Hematopoietic multipotent progenitor cell treated with erythropoietin and hydrocortisone succinate and interleukin-3 and kit ligand, for 15 days (in vitro differentiated cells): ENCODE measurements at regions not wholly inside any gene's neighbourhood (a gene's known extent, or its start where the extent isn't known, plus 50 kb on each side); places are given as distances from the start of the nearest gene placed in this dataset.

Source experiments
- DNase-seq: peaks from one replicate; pipeline ENCODE4 v3.0.0-alpha.2; 2015; ENCODE audit warnings: low spot score

DNA sequence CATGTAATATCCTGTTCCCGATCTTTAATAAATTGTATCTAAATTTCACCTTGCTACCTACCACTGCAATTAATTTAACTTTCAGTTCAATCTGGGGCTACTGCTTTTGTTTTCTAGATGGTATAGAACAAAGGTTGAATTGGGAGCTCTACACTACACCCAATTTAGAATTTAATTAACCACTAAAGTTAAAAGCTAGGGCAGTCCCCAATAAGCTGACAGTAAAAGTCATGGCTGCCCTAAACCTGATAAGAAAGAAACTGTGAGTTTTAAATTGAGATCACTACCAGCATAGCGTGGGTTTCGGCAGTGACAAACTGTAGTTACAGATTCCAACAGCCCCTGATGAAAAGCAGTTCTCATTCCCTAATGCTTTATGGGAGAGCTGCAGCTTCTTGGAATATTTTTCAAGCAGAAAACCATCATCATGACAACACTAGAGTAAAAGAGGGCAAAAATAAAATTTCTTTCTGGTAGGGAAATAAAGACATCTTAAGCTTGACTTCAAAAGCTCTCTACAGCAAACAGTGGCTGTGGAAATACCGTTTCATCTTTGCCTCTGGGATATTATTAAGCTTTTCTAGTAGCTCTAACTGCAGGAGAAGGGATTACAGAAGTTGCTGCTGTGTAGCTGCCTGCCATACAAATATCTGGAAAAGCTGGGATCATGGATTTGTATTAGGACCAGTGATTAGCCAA is 1372.1 kb downstream of the EPHA7 start:
- DNase-seq, result no peak

DNA sequence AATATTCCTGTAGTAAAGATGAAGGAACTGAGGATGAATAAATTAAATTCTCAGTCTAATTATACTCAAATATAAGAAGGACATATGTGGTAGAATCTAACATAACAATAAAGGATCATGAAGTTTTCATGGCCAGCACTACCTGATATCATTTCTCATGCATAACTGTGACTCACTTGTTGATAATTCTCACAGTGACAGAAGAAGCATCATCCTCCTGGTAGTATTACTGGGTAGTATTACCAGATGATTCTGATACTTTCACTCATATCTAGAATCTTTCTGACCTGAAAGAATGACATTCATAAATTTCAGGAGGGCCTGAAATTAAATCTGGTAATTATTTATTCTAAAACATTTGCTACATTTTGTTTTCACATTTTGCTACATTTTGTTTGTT is 1375.0 kb downstream of the EPHA7 start:
- no peak for DNase-seq

DNA sequence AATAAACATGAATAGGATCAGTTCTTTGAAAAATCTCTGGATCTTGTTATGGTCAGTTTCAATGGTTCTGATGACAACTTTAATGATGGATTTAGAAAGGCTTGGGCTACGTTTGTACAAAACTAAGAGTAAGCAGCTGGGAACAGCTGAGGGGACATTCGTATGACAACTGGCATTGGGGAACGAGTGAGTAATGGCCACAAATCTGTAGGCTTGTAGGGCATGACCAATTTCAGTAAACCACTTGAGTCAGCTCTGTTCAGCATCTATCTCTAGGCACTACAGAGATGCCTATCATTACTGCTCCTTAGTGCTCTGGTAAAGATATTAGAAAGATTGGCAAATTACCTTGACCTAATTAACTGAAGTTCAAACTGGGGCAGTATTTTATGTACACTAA is 1375.6 kb downstream of the EPHA7 start:
- DNase-seq, result no peak

DNA sequence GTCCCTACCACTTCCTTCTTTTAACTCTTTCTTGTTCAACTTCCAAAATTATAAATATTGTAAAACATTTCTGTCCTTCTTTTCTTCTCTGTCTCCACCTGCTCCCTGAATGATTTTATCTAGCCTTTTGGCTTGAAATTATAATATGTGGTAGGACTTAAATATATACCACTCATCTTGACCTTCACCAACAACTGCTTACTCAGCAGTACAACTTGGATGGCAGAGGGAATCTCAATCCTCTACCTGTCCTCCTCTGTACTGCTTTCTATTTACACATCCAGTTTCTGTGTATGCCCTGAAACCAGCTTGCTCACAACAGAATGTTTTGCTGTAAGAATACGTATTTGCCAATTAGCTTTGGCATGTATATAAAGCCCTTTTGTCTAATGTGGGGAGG is 1392.5 kb downstream of the EPHA7 start:
- DNase-seq, result no peak

DNA sequence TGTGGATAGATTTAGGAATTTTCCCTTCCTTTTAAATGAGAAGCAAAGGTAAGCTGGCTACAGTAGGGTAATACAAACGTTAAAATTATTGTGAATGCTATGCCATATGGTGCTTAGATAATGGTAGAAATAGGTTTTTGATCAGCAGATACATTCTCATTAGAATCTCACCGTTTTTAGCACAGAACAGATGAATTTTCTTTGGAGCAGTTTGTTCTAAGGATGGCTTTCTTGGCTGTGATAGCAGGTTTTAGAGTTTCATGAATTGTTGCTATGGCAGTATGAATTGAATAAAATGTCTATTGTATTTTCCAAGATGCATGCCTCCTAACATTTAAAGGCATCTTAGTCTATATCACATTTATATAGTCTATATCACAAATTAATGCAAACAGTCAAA is 1394.5 kb downstream of the EPHA7 start:
- DNase-seq, result no peak

DNA sequence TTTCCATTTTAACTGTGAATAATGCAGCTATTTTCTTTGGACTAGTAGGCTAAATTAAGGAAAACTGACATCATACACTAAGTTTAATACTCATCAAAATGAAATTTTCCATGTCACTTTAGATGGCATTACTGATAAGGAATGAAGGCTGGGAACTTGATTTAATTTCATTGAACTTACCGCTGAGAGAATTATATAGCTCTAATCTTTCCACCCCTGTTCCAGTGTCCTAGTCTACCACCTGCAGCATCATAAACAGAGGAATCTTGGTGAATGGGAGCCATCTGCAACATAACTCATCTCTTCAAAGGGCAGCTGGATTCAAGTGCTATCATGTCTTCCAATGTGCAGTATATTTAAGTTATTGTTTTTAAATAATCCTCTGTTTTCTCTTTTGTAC is 1395.2 kb downstream of the EPHA7 start:
- no peak for DNase-seq

DNA sequence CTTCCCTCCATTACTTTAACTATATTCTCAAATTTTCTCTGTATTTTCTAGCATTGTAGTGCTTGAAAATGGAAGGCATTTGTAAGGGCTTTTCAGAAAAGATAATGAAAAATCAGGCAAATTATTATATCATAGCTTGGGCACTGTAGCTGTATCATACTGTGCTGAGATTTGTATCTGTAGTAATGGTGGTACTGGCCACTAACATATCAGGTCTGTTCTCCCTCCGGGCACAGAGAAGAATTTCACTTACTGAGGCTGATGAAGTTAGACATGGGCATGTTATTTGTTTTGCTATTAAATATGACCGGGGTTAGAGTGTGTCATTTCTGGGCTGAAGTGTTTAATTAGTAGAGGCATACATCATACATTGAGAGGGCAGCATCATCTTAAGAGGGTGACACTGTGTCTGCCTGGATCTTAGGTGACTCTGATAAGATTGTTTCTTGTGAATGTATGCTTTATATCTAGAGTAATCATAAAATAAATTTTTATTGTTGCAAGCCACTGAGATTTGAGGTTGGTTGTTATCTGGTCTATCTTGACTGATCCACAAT is 1395.9 kb downstream of the EPHA7 start:
- DNase-seq, result no peak

DNA sequence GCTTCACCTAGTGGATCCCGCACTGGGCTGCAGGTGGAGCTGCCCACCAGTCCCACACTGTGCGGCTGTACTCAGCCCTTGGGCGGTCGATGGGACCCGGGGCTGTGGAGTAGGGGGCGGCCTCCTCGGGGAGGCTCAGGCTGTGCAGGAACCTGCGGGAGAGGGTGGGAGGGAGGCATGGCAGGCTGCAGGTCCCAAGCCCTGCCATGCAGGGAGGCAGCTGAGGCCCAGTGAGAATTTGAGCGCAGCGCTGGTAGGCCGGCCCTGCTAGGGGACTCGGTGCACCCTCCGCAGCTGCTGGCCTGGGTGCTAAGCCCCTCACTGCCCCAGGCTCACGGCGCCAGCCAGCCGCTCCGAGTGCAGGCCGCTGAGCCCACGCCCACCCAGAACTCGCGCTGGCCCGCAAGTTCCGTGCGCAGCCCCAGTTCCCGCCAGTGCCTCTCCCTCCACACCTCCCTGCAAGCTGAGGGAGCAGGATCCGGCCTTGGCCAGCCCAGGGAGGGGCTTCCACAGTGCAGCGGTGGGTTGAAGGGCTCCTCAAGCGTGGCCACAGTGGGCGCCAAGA is 1407.6 kb downstream of the EPHA7 start:
- DNase-seq, result no peak

DNA sequence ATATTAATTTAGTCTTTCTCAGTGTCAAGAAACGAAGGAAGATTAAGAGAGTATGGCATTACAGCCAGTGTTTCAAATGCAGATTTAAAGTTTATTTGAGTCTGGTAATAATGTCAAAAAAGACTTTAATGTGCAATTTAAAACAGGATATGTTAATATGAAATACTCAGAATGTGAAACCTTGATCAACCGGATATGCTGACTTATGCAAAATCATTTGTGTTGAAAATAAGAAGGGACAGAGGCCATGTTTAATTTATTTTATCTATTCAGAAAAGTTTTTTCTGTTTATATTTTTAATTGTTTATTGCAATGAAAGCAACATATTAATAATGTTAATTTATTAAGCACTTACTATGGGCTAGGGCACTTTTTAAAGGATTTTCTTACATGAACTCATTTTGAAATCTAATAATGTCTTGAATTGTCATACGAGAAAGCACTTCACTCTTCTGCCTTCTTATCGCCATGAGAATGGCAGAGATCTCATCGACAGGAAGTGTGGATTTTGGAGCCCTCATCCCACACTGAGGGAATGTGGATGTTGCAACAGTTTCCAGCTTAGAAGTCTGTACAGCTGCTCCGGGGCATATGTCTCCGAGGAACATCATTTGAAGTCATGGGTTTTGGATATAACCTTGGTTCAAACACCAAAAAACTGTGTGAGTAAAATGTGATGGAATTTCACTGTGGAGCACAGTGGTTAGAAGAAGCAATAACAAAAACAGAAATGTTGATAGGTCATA is 1410.4 kb downstream of the EPHA7 start:
- no peak for DNase-seq

DNA sequence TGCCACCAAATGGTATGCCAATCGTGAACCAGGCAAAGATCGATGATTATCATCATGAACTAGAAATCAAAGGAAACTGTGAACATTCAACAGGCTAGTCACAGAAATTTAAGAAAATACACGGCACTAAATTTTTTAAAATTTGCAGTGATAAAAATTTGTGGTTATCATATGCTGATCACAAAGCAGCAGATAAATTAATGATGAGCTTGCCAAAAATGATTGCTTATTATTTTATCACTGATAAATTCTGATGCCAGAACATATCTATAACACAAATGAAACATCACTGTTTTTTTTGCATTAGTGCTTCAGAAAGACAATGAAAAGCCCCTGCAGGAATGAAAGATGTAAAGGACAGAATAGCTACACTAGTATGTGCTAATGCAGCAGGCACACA is 1413.2 kb upstream of the MAP3K7 start:
- no peak for DNase-seq

DNA sequence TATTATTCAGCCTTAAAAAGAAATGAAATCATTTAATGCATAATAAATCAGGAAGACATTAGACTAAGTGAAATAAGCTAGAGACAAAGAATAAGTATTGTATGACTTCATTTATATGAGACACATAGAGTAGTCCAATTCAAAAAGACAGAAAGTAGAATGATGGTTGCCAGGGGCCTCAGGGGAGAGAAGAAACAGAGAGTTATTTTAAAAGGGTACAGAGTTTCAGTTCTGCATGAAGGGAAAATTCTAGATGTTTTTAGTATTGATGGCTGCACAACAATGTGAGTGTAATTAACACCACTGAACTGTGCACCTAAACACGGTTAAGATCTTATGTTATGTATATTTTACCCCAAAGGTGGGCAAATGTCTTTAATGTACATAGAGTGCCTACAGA is 1407.9 kb upstream of the MAP3K7 start:
- DNase-seq, result no peak

DNA sequence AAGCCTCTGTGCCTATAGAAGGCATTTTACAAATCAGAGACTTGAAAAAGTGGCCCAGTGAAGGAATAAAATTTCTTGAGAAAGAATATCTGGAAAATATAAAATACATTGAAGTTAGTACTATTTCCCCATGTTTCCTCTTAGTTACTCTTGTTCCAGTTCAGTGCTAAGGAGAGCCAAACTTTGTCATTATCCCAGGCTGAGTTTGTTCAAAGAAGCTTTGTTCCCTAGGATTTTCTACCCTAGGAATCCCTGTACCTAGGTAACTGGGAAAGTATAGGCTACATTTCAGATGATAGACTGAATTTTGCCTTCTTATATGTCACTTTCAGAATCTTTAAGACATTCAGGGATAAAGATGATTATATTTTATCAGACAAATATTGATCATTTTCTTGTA is 1395.7 kb upstream of the MAP3K7 start:
- DNase-seq, result no peak

DNA sequence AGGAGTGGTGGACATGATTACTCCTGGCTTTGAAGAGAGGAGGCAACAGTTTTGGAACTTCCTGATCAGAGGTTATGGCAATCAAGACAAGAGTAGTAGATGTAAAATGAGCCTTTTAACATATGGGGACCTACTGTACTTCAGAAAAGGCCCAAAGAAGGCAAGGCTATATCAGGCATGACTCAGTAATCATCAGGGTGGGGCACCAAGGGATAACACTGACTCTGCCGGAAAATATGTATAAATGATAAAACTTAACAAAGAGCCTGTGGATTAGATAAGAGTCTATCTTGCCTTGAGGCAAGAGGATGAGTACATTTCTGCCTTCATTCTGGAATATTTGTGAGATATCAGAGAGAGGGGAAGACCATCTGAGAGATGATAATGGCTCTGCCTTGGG is 1389.9 kb upstream of the MAP3K7 start:
- no peak for DNase-seq

DNA sequence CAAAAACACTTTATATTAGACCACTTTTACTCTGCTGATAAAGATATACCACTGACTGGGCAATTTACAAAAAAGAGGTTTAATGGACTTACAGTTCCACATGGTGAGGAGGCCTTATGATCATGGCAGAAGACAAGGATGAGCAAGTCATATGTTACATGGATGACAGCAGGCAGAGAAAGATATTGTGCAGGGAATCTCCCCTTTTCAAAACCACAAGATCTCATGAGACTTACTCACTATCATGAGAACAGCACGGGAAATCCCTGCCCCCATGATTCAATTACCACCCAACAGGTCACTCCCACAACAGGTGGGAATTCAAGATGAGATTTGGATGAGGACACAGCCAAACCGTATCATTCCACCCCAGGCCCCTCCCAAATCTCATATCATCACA is 1383.8 kb upstream of the MAP3K7 start:
- DNase-seq, result no peak

DNA sequence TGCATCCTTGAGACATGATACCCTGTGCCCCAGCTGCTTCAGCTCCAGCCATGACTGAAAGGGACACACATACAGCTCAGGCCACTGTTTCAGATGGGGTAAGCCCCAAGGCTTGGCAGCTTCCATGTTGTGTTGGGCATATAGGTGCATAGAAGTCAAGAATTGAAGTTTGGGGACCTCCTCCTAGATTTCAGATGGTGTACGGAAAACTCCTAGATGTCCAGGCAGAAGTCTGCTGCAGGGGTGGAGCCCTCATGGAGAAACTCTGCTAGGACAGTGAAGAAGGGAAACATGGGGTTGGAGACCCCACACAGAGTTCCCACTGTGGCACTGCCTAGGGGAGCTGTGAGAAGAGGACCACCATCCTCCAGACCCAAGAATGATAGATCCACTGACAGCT is 1379.0 kb upstream of the MAP3K7 start:
- DNase-seq, result no peak

DNA sequence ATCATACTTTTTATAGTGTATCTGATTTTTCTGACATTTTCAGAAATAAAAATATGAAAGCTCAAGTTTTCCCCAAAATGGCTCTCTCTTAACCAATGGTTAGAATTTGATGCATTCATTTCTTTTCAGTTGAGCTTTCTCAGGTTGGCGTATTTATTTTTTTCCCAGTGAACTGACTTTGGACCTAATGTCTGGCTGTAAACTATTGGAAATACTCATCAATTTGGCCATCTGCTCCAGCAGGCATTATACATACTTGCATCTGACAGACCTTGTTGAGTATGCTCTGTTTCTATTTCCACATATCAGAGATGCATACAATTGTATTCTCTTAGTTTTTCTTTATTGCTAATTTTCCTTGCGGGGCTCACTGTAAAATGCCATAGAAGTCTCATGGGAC is 1374.8 kb upstream of the MAP3K7 start:
- no peak for DNase-seq

DNA sequence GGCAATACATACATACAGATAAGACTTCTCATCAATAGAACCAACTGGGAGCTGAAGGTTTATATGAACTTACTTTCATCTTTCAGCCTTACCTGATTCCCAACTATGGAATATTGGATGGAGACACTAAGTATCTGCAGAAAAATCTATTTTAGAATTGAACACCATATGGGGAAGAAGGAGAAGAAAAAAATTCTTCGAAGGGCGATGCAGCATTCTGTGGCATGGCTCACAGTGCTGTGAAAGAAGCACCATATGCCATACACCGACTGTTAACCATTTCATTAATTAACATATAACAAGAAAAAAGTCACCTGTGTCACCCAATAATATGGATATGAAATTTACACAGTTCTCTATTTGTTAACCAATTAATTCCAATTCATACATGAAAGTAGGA is 1374.4 kb upstream of the MAP3K7 start:
- no peak for DNase-seq

DNA sequence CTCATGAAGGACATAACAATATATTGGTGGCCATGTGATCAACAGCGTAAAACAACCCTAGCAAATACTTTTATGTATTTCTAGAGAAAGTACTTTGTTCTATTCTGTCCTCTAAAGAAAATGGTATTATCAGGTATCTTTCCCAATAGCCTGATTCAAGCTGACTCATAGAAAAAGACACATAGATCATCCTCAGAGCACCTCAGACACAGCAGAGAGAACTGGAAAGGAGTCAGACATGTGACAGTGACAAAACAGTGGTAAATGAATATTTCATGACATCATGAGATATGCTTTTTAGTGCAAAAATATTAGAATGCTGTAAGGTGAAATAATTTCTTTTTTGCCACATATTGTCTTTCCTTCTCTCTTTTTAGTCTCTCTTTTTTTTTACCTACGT is 1355.0 kb upstream of the MAP3K7 start:
- DNase-seq, result no peak

DNA sequence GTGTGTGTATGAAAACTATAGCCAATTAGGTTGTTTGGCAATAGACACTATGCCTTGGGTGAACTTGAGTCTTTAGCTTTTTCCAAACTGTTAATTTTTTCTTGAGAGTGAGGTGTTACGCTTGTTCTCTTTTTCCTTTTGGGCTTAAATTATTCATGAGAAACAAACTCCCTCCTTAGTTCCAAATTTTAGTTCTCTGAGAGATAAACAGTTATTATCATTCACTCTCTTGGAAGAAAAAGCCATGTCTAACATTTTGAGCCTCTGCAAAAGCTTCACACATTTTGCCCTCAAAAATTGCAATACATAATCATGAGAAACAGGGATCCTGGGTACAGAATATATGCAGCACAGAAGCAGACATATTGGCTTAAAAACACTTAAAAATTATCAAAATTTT is 1353.9 kb upstream of the MAP3K7 start:
- no peak for DNase-seq

DNA sequence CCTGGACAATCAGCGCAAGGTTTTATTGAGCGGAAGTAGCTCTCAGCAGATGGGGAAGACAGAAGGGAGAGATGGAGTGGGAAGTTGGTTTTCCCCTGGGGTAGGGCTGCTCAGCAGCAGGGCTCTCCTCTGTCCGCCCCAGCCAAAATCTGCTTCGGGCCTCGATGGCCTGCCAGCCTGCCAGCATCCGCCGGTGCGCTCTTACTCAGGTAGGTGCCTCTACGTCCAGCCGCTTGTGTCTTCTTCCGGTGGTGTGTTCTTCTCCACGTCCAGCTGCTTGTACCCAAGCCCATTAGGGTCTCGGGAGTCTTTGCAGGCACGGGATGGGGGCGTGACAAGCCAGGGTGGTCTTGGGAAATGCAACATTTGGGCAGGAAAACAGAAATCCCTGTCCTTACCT is 1340.0 kb upstream of the MAP3K7 start:
- no peak for DNase-seq

DNA sequence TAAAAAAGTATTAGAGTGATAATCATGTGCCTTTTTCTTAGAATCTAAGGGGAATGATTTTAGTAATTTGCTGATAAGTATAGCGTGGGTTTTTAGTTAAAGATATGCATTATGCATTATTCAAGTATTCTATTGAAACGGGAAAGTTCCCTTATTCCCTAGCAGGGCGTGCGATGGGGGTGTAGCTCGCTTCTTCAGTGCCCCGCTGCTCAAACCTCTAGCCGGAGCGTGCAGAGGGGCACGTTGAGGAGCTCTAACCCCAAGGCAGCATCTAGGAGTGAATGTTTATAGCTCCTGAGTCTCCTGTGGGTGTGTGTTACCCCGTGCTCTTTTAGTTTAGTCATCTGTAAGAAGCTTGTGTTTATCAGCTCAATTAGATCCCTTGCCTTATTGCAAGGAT is 1339.5 kb upstream of the MAP3K7 start:
- no peak for DNase-seq

DNA sequence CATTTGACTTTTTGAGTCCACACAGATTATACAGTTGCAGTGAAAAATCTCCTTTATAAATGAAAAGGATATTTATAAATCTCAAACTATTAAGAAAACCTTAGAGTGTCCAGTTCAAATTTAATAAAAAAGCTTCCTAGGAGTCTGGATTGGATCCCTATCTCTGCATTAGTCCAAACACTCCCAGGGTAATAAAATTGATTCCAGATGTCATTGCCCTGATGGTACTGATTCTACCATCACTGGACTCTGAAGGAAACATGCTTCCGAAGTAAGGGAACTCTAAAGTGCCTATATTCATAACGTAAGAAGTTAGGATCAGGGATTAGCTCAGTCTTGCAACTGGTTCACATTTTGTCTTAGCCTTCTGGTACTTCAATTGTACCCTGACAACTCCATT is 1325.1 kb upstream of the MAP3K7 start:
- DNase-seq, result no peak

DNA sequence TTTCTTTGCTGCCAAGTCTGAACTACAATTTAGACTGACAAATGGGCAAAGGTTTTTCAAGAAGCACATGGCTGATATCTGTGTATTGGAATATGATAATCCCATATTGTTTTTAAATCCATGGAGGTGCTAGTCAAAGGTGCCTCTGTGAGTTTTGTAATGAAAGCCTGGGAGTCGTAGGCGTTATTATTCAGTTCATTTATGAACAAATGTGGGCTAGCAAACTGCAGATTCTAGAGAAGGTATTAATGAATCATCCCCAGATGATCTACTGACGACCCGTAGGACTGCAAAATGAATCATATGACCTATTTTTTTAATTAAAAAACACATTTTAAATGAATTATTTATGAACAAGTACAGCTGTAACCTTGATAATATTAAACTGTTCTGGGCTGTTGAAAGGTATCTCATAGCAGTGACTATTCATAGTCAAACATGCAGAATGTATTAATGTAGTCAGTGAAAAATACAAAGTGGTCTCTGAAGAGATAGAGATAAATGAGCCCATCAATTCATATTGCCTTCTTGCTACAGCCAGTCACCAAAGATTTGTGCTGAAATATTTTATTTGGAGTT is 1317.8 kb upstream of the MAP3K7 start:
- DNase-seq, result no peak
